HFF-Myc (cell line): ENCODE measurements at regions not wholly inside any gene's neighbourhood (a gene's known extent, or its start where the extent isn't known, plus 50 kb on each side); places are given as distances from the start of the nearest gene placed in this dataset.
A peak's percentile ranks its signal among the peaks of the same experiment; 100 is the strongest.
"Not testable (repeated sequence)": the region's sequence is repeated elsewhere in the genome, so short reads cannot be mapped to it uniquely, and the experiment has no call there.

Experiments used
- DNase-seq: peaks from one replicate; pipeline ENCODE4 v3.0.0-alpha.2; 2011; ENCODE audit warnings: low read depth; ENCODE audit errors: extremely low read depth
- H3K4me3 ChIP-seq: replicated peaks from 2 replicates; pipeline ENCODE4 v1.5.1; 2011; ENCODE audit warnings: low read depth, mild to moderate bottlenecking, control low read depth, low read length
- TF ChIP-seq, protein P1 (sequence below): IDR thresholded peaks from 2 replicates; pipeline ENCODE4 v1.5.1; 2012; ENCODE audit warnings: mild to moderate bottlenecking, low read depth, low read length, control low read depth; ENCODE audit errors: missing control alignments

DNA sequence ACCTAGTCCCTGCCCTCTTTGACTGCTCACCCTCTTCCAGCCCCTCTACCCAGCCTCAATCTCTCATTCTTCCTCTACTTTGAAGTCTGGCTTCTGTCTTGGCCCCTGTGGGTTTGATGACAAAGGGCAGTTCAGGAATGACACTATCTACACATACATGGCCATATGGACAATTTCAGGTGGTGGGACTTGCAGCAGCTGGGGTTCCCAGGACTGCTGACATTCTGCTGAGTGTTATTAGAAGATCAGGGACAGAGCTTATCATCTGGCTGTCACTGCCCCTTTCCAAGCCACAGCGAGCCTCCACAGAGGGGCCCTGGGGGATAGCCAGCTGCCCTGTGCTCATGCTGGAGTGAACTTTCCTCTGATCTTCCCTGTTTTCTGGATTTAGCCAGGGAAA is 97.4 kb upstream of the IPO9 start:
- TF ChIP-seq, protein P1, sequence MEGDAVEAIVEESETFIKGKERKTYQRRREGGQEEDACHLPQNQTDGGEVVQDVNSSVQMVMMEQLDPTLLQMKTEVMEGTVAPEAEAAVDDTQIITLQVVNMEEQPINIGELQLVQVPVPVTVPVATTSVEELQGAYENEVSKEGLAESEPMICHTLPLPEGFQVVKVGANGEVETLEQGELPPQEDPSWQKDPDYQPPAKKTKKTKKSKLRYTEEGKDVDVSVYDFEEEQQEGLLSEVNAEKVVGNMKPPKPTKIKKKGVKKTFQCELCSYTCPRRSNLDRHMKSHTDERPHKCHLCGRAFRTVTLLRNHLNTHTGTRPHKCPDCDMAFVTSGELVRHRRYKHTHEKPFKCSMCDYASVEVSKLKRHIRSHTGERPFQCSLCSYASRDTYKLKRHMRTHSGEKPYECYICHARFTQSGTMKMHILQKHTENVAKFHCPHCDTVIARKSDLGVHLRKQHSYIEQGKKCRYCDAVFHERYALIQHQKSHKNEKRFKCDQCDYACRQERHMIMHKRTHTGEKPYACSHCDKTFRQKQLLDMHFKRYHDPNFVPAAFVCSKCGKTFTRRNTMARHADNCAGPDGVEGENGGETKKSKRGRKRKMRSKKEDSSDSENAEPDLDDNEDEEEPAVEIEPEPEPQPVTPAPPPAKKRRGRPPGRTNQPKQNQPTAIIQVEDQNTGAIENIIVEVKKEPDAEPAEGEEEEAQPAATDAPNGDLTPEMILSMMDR: no peak
- DNase-seq: no peak

GRCh38 chr1:201732351-201732750 is 96.6 kb upstream of the IPO9 start:
- H3K4me3 ChIP-seq: no peak overlapping the region
- TF ChIP-seq, protein P1: no peak
- DNase-seq: no peak

More for the DNA sequence above, 97.4 kb upstream of the IPO9 start:
- H3K4me3 ChIP-seq: no peak overlapping the region

- H3K4me3 ChIP-seq, DNase-seq: not testable (repeated sequence)
Observed at GRCh38 chr1:201734221-201734620, 94.7 kb upstream of the IPO9 start.

- H3K4me3 ChIP-seq: no peak overlapping the region
- TF ChIP-seq, protein P1: no peak
- no peak for DNase-seq
Observed at GRCh38 chr1:201734786-201735185, 94.2 kb upstream of the IPO9 start.

DNA sequence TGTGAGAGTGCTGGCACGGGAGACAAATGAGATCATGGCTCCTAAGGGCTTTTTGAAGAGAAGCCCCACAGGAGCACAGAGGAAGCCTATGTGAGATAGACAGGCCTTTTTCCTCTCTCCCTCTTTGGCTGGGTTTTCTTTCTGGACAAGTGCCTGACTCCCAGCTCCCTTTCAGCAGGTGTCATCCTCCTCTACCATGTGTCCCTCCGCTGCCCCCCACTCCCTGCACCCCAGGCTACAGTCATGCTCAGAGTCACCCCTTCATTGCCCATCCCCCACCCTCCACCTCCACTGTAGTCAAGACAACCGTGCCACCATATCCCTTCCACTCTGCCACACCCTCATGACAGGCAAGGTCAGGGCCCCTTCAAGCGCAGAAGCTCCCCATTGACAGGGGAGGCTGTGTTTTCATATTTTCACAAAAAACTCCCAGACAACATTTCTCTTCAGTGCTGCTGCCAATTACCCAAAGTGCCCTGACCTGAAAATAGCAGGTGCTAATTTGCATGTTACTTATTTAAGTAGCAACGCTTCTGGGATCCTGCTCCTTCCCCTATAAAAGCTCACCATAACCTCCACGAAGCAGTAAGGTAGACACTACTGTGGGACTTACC is 92.1 kb upstream of the IPO9 start:
- no peak for DNase-seq
- no peak overlapping the region for H3K4me3 ChIP-seq
- TF ChIP-seq, protein P1: no peak

DNA sequence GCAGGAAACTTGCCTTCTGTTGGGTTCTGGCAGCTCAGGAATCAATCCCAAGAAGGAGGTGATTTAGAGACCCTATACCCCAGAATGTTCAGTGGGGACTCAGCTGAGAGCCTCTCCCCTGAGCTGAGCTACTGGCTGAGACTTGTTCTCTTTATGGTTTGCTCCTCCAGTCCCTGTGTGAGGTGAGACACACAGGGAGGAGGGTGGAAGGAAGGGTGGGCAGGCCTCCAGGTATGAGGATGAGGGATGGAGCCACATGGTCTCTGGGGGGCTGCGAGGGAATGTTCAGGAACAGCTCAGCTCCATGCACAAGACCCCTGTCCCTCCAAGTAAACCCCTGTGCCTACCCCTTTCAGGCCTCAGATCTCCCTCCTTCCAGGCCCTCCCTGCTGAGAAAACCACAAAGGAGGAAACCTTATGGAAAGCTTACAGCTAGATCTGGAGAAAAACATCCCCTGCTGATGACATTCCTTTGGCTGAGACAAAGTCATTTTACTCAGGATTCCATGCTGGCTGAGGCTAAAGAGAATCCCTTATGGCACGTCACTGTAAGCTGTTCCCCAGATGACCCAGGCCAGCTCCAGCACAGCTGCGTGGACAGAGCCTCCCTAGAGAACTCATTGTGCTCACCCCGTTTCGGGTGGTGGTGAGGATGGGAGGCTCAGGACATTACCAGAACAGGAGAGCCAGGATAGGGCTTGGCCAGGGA is 91.5 kb upstream of the IPO9 start:
- DNase-seq: no peak
- TF ChIP-seq, protein P1: no peak
- no peak overlapping the region for H3K4me3 ChIP-seq

GRCh38 chr1:201739080-201739479 is 89.9 kb upstream of the IPO9 start:
- TF ChIP-seq, protein P1: no peak

More at GRCh38 chr1:201739080-201739479, 89.9 kb upstream of the IPO9 start:
- peak overlapping the region; percentile 36 for H3K4me3 ChIP-seq
- no peak for DNase-seq
